NAMALWA (cell line): ENCODE measurements at regions not wholly inside any gene's neighbourhood (a gene's known extent, or its start where the extent isn't known, plus 50 kb on each side); places are given as distances from the start of the nearest gene placed in this dataset.

Source experiments
- DNase-seq: peaks from one replicate; pipeline ENCODE4 v3.0.0-alpha.2; 2015; ENCODE audit warnings: low spot score

DNA sequence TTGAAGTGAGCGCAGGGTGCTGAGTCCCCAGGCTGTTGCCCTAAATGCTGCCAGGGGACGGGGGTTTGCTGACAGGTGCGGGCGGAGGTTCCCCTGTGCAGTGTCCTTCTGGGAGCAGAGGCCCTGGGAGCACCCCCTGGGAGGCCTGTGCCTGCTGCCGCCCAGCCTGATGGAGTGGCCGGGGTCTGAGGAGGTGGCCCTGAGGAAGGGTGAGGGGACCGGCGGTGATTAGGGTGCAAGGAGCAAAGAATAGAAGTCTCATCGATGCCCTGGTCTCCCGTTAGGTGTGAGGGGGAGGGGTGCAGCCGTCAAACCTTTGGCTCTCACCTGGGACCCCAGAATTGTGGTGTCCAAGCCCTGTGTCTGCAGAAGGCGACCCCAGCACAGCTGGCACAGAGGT, 1294.7 kb downstream of the BRD1 start:
- DNase-seq, result no peak

DNA sequence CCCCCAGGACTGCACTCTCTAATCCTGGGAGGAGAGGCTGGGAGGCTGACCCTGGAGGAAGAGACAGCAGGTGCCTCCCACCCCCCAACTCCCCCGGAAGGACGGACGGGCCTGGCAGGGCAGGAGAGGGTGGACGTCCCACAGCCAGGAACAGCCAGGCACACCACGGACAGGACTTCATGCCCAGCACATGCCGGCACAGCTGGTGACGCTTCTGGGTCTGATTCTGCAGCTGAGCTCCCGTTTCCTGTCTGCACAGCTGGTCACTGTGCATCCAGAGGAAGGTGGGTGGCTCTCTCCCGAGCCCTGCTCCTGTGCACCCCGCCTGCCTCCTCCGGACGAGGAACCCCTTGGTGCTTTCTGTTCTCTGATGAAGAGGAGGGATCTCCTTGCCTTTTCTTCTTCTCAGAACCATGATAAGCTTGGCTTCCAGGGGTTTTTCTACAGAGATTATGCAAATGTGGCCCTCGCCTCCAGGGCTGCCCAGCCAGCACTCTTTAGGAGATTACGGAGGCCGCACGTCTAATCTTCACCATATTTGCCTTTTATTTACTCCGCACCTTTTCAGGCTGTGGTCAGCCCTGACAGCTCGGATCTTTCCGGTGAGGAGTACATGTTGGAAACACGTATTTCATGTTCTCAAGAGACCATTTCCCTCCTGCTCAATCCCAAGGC, 1295.8 kb downstream of the BRD1 start:
- no peak for DNase-seq

DNA sequence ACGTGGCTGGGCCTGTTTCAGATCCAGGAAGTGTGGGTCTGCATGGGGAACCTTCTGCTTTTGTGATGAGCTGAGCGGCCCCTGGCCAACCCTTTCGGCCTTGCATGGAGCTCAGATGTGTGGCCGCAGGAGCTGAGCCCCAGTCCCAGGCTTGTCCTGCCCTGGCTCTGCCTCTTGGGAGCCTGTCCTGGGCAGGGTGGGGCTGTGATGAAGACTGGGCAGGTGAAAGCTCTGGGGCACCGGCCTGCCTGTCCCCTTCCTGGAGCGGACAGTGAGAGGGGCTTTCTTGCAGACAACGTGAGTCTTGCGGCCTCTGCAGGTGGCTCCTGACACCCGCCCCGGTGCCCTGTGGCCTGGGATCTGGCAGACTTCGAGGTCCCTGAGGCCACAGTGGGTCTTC, 1296.6 kb downstream of the BRD1 start:
- DNase-seq, result no peak

GRCh38 chr22:48530666-48531065, 1297.0 kb downstream of the BRD1 start:
- DNase-seq, result no peak

- DNase-seq, result no peak
Observed at GRCh38 chr22:48528221-48528915, 1299.3 kb downstream of the BRD1 start.

DNA sequence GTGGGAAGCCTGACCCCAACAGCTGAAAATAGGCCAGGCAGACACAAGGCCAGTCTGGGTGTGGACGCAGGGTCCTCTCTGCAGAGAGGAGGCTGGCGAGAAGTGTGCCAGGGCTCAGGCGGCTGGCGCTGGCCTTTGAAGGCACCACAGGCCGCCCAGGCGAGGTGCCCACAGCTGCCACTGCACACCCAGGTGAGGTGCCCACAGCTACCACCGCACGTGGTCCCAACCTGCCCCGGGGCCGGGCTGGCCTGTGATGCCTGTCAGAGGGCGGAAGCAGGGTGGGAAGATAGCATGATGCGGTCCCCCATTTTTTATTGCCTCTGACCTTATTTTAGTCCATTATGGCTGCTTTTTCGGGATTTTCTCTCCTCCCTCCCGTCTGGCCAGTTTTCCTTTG, 1303.9 kb downstream of the BRD1 start:
- no peak for DNase-seq

GRCh38 chr22:48523091-48523490, 1304.6 kb downstream of the BRD1 start:
- DNase-seq, result no peak

GRCh38 chr22:48522271-48522670, 1305.4 kb downstream of the BRD1 start:
- no peak for DNase-seq

- DNase-seq, result no peak
Observed at GRCh38 chr22:48520884-48521588, 1306.6 kb downstream of the BRD1 start.

GRCh38 chr22:48520207-48520606, 1307.5 kb downstream of the BRD1 start:
- no peak for DNase-seq

- DNase-seq, result no peak
Observed at GRCh38 chr22:48517039-48518030, 1310.3 kb downstream of the BRD1 start.

DNA sequence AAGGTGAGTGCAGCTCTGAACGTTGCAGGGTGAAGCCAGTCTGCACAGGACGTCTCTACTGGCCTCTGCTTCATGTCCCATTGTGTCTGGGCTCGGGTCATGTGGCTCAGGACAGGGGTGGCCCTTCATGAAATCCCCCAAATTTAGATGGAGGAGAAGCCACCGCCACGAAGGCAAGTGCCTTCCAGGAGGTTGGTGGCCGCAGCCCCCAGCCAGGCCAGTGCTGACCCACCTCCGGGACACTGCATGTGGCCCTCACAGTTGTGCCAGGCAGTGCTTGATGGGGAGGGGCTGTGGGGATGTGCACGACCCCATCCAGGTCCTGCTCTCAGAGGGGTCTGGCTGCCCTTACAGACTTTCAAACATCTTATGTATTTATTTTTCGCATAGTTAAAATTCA, 1311.1 kb downstream of the BRD1 start:
- DNase-seq, result no peak

DNA sequence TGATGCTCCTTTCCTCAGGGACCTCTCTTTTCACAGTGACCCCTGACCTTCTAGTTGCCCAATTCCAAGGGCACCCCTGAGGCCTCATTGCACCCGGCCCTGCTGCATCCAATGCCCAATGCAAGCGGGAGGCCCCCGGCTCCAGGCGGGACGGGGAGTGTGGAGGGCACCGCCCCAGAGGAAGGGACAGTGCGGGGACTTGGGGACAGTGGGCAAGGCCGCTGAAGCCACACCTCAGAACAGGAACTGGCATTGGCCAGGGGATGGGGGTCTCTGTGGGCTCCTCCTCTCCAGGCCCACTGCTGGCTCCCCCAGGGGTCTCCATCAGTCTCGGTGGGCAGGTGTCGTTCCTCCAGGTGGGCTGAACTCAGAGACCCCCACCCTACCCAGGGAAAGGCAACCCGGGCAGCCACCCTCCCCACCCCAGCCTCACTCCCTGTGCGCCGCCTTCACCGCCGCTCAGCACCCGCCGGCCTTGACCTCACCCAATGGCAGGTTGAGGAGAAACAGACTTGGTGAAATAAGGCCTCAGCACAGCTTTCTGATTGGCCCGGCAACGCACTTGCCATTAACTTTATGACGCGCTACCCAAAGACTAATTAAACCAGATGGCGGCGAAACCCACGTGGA, 1312.0 kb downstream of the BRD1 start:
- DNase-seq, result no peak

- DNase-seq, result no peak
Observed at GRCh38 chr22:48513929-48514328, 1313.7 kb downstream of the BRD1 start.

DNA sequence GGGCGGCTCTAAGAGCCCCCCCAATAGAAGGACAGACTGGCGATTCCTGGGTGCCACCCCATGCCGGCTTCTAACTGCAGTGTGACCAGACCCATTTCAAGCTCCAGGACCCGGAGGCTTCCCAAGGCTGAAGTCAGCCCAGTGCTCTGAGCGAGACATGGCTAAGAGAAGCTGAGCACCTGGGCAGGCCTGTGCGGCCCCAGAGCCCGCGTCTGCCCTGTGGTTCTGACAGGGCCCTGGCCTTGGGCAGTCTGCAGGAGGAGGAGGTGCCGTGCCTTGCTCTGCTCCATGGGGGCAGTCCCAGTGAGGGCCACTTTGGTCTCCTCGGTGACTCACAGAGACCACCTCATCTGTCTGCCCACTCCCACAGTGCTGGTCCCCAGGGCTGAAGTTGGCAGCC, 1314.2 kb downstream of the BRD1 start:
- DNase-seq, result no peak

DNA sequence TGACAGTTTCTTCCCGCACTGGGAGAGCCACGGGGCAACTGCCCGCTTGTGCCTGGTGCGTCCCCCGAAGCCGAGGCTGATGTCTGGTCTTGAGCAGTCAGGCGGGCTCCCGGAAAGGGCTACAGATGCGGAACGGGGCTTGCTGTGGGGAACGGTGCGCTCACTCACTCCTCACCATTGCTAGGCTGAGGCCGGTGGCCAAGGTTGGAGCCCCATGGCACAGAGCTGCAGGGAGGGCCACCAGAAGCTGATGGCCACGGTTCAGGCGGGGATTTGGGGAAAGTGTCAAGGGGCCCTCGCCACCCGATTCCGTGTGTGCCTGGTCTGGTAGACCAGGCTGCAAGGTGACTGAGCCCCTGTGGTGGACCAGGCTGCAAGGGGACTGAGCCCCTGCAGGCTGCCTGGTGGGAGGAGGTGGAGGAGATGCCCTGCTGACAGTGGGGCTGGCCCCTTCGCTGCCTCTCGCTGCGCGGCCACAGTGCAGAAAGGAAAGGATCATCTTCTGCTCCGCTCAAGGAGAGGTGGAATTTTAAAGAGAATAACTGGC, 1315.8 kb downstream of the BRD1 start:
- no peak for DNase-seq

GRCh38 chr22:48511211-48511610, 1316.5 kb downstream of the BRD1 start:
- no peak for DNase-seq

DNA sequence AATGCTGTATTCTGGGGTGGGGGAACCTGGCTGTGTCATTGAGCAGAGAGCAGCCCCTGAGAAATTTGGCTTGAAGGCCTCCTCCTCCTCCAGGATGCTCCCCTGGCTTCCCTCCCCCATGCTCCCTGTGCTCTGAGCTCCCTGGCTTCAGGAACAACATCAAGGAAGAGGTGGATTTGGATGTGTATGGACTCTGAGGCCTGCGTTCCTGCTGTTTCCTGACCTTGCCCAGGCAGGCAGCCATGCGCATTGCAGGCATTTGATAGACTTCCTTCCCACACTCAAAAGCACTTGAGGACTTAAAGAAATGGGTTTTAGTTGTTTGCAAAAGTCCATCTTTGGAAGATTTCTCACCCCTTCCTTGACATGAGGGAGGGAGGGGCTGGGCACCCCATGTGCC, 1317.1 kb downstream of the BRD1 start:
- no peak for DNase-seq

DNA sequence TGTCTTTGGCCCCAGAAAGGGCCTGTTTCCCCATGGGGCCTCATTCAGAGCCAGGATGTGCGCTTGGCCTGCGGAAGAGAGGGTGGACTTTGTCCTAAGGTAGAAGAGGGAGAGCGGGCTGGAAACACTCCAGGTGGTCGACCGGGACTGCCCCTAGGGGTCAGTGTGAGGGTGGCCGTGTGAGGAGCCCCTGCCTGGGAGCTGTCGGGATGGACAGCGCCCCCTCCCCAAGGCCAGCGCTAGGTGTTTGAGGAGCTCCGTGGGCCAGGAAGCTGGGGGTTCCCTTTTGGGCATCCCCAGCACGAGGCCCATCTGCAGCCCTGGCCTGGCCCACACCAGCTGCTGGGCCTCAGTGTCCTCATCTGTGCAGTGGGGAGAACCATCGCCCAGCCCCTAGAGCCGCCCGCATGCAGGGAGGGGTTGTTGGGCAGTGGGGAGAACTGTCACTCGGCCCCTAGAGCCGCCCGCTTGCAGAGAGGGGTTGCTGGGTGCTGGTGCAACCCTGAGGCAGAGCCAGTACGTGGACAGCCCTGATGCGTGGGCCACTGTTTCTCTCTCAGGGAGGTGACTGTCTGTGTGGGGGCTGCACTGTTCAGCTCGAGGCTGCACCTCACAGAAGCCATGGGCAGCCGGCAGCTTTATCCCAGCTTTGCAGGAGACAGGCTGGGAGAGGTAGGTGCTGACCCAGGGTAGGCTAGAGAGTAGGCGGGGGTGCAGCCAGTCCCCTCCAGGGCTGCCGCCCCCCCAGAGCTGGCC, 1319.9 kb downstream of the BRD1 start:
- no peak for DNase-seq

- no peak for DNase-seq
Observed at GRCh38 chr22:48507171-48507570, 1320.5 kb downstream of the BRD1 start.
